ENCODE measurements at regions not wholly inside any gene's neighbourhood (a gene's known extent, or its start where the extent isn't known, plus 50 kb on each side); places are given as distances from the start of the nearest gene placed in this dataset.

- no peak for TF ChIP-seq CTCF (IDR thresholded peaks at IDR 0.05; ENCODE audit: low read depth, low read length, poor library complexity, severe bottlenecking)
- no peak for TF ChIP-seq EZH2phosphoT487 (IDR thresholded peaks at IDR 0.05; ENCODE audit: borderline replicate concordance, low read length)
Measured at GRCh38 chr2:220114443-220114842, 487.0 kb downstream of the SLC4A3 start.
